Panc1 (cell line): ENCODE measurements at regions not wholly inside any gene's neighbourhood (a gene's known extent, or its start where the extent isn't known, plus 50 kb on each side); places are given as distances from the start of the nearest gene placed in this dataset.

ENCODE experiments used
- ATAC-seq: fragments of 200-7000 bp; cut with Tn5 transposase; 2 replicates; pipeline ENCODE4 v1.9.1; 2020; ENCODE audit warnings: mild to moderate bottlenecking, moderate library complexity
- BruUV-seq: library from RNA; stranded (reverse); fragments of 400-500 nt; replicated peaks from 2 replicates; lab custom pipeline; 2021; lab: Mats Ljungman, UMichigan
- CTCF ChIA-PET: fragments of 300-600 bp; sonication (Branson Sonifier 250); formaldehyde crosslinking; loops from one replicate; lab custom pipeline; 2022; ENCODE audit warnings: antibody characterized with exemption; lab: Charles Lee
- POLR2A ChIA-PET: fragments of 300-600 bp; sonication (Branson Sonifier 250); formaldehyde crosslinking; loops from one replicate; lab custom pipeline; 2022; ENCODE audit warnings: antibody characterized with exemption; lab: Charles Lee
- DNase-seq: peaks from one replicate; pipeline ENCODE4 v3.0.0-alpha.2; 2010; ENCODE audit warnings: low read depth, low spot score
- H3K27ac ChIP-seq: 2 replicates; pipeline ENCODE4 v1.5.1; 2011; ENCODE audit warnings: mild to moderate bottlenecking, low read length, inconsistent platforms
- H3K27me3 ChIP-seq: fragments of 200-500 bp; sonication (Bioruptor generic); 2 replicates; pipeline ENCODE4 v1.6.0; 2014; ENCODE audit warnings: low read length, inconsistent platforms; ENCODE audit not compliant: control insufficient read depth, insufficient read depth
- H3K36me3 ChIP-seq: fragments of 200-500 bp; sonication (Bioruptor generic); 2 replicates; pipeline ENCODE4 v1.5.1; 2014; ENCODE audit warnings: inconsistent platforms, mild to moderate bottlenecking, low read length, moderate library complexity; ENCODE audit not compliant: control insufficient read depth, insufficient read depth
- H3K4me1 ChIP-seq: 2 replicates; pipeline ENCODE4 v1.5.1; 2011; ENCODE audit warnings: inconsistent platforms, mild to moderate bottlenecking, low read length, moderate library complexity; ENCODE audit not compliant: control insufficient read depth, insufficient read depth
- H3K4me3 ChIP-seq, 2 experiments: 2 replicates each; pipeline ENCODE4 v1.5.1; 2011 to 2012; ENCODE audit warnings: low read depth in 2 of 2, low read length in 2 of 2, mild to moderate bottlenecking in 2 of 2, inconsistent platforms in 1 of 2, moderate library complexity in 1 of 2
- H3K9me3 ChIP-seq: fragments of 200-500 bp; sonication (Bioruptor generic); 2 replicates; pipeline ENCODE4 v1.5.1; 2014; ENCODE audit warnings: low read depth, mild to moderate bottlenecking, inconsistent platforms, low read length, moderate library complexity; ENCODE audit not compliant: control insufficient read depth, insufficient read depth
- CTCF ChIP-seq: fragments of 450-650 bp; IDR thresholded peaks from 2 replicates; pipeline ENCODE4 v1.5.1; 2017; ENCODE audit warnings: mild to moderate bottlenecking
- POLR2AphosphoS5 ChIP-seq: IDR thresholded peaks from 2 replicates; pipeline ENCODE4 v1.6.1; 2012; ENCODE audit warnings: mild to moderate bottlenecking, low read depth, low read length, moderate library complexity
- SIN3A ChIP-seq: IDR thresholded peaks from 2 replicates; pipeline ENCODE4 v1.6.1; 2012; ENCODE audit warnings: low read depth, mild to moderate bottlenecking, low read length, moderate library complexity, borderline replicate concordance; ENCODE audit not compliant: insufficient read depth
- TCF7L2 ChIP-seq: IDR thresholded peaks from 2 replicates; pipeline ENCODE4 v1.6.1; 2011; ENCODE audit warnings: mild to moderate bottlenecking, low read depth, low read length, inconsistent platforms
- in situ Hi-C: cut with HindIII; loops from 2 replicates; pipeline ENCODE4 v1.10.0; 2016; ENCODE audit warnings: low sequenced_read_pairs, low pct_unique_long_range_greater_than_20kb
- intact Hi-C: fragments of 100-400 bp; cut with micrococcal nuclease; formaldehyde crosslinking; loops from one replicate; pipeline ENCODE4 v1.10.0; 2022; ENCODE audit not compliant: unreplicated experiment
- TF ChIP-seq, protein P1 (sequence below), 2 experiments: IDR thresholded peaks; 2 replicates each; pipeline ENCODE4 v1.6.1; 2011 to 2012; ENCODE audit warnings: low read depth in 2 of 2, control low read depth in 1 of 2, low read length in 1 of 2, mild to moderate bottlenecking in 1 of 2, moderate library complexity in 1 of 2; ENCODE audit not compliant: insufficient read depth in 1 of 2

- in situ Hi-C loops (no loop called here), intact Hi-C loops (no loop called here)
- Histone ChIP-seq H3K27ac (no peak overlapping the region), H3K4me1 (no peaks in the 10 kb centered on the region), H3K4me3 (no peak overlapping the region), H3K36me3 (no peaks in the 10 kb centered on the region), H3K27me3 (no peaks in the 10 kb centered on the region), H3K9me3 (no peaks in the 10 kb centered on the region)
- no peak for ATAC-seq
- CTCF ChIA-PET, result no interaction called here
- no TSS peak for BruUV-seq
- no peak for DNase-seq
- POLR2A ChIA-PET, result no interaction called here
- TF ChIP-seq CTCF (no peak), SIN3A (no peak), POLR2AphosphoS5 (no peak), TCF7L2 (no peak)
- TF ChIP-seq, protein P1, sequence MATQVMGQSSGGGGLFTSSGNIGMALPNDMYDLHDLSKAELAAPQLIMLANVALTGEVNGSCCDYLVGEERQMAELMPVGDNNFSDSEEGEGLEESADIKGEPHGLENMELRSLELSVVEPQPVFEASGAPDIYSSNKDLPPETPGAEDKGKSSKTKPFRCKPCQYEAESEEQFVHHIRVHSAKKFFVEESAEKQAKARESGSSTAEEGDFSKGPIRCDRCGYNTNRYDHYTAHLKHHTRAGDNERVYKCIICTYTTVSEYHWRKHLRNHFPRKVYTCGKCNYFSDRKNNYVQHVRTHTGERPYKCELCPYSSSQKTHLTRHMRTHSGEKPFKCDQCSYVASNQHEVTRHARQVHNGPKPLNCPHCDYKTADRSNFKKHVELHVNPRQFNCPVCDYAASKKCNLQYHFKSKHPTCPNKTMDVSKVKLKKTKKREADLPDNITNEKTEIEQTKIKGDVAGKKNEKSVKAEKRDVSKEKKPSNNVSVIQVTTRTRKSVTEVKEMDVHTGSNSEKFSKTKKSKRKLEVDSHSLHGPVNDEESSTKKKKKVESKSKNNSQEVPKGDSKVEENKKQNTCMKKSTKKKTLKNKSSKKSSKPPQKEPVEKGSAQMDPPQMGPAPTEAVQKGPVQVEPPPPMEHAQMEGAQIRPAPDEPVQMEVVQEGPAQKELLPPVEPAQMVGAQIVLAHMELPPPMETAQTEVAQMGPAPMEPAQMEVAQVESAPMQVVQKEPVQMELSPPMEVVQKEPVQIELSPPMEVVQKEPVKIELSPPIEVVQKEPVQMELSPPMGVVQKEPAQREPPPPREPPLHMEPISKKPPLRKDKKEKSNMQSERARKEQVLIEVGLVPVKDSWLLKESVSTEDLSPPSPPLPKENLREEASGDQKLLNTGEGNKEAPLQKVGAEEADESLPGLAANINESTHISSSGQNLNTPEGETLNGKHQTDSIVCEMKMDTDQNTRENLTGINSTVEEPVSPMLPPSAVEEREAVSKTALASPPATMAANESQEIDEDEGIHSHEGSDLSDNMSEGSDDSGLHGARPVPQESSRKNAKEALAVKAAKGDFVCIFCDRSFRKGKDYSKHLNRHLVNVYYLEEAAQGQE (IDR thresholded peaks at IDR 0.05; ENCODE audit: insufficient read depth in 1 of 2, low read depth in 2 of 2, low read length in 1 of 2), result no peak
These were observed 329.4 kb upstream of the PPARGC1A start for GRCh38 chr4:24219209-24219608.

GRCh38 chr4:24218566-24218965, 328.7 kb upstream of the PPARGC1A start:
- POLR2A ChIA-PET, result no interaction called here
- Histone ChIP-seq H3K27ac (no peak overlapping the region), H3K36me3 (no peaks in the 10 kb centered on the region), H3K9me3 (no peaks in the 10 kb centered on the region), H3K27me3 (no peaks in the 10 kb centered on the region), H3K4me3 (no peak overlapping the region), H3K4me1 (no peaks in the 10 kb centered on the region)
- intact Hi-C loops, result no loop called here
- TF ChIP-seq TCF7L2 (no peak), SIN3A (no peak), CTCF (no peak), POLR2AphosphoS5 (no peak)
- TF ChIP-seq, protein P1 (IDR thresholded peaks at IDR 0.05; ENCODE audit: insufficient read depth in 1 of 2, low read depth in 2 of 2, low read length in 1 of 2), result no peak
- DNase-seq (no peak), ATAC-seq (no peak)
- CTCF ChIA-PET, result no interaction called here
- in situ Hi-C loops, result no loop called here
- BruUV-seq, result no TSS peak
